GM18499 (cell line): ENCODE measurements at regions not wholly inside any gene's neighbourhood (a gene's known extent, or its start where the extent isn't known, plus 50 kb on each side); places are given as distances from the start of the nearest gene placed in this dataset.
"Not testable (repeated sequence)": the region's sequence is repeated elsewhere in the genome, so short reads cannot be mapped to it uniquely, and the experiment has no call there.

ENCODE experiments used
- ATAC-seq: cut with Tn5 transposase; IDR thresholded peaks from one replicate; pipeline ENCODE4 v1.9.1; 2021; ENCODE audit warnings: moderate number of reproducible peaks; ENCODE audit not compliant: insufficient read depth, unreplicated experiment

- ATAC-seq = not testable (repeated sequence)
These were observed 814.8 kb downstream of the SEMA5A start for GRCh38 chr5:8731110-8731509.

- ATAC-seq = no peak
These were observed 805.3 kb downstream of the SEMA5A start for GRCh38 chr5:8740595-8740994.

GRCh38 chr5:8749556-8749955 lies 796.3 kb downstream of the SEMA5A start:
- ATAC-seq = no peak

DNA sequence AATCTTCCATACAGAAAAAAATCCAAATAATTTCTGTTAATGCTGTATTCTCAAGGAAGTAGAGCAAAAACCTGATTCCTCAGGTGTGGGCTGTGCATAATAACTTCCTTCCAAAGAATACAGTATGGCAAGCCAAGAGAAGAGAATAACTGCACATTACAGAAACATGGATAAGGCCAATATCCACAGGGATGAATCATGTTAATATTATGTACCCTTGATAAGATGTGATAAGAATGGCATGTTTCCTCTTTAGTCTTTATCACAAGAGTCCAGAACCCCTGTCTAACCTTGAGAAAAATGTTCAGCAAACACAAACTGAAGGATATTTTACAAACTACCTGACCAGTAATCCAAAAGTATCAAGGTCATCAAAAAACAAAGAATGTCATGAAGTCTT lies 795.8 kb downstream of the SEMA5A start:
- no peak for ATAC-seq

DNA sequence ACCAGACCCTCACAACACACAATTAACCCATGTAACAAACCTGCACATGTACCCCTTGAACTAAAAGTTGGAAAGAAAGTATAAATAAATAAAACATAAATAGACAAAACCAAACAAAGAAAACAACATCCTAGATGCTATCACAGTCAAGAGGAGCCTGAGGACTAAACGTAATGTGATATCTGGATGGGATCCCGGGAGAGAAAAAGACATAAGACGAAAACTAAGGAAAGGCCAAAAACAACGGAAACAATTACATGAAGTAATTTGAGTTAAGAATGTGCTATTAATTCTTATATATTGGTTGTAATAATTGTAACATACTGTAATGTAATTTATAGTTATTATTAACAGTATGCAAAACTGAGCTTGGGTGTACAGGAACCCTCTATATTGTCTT lies 793.9 kb downstream of the SEMA5A start:
- no peak for ATAC-seq

- no peak for ATAC-seq
These were observed 793.3 kb downstream of the SEMA5A start for GRCh38 chr5:8752595-8752994.

DNA sequence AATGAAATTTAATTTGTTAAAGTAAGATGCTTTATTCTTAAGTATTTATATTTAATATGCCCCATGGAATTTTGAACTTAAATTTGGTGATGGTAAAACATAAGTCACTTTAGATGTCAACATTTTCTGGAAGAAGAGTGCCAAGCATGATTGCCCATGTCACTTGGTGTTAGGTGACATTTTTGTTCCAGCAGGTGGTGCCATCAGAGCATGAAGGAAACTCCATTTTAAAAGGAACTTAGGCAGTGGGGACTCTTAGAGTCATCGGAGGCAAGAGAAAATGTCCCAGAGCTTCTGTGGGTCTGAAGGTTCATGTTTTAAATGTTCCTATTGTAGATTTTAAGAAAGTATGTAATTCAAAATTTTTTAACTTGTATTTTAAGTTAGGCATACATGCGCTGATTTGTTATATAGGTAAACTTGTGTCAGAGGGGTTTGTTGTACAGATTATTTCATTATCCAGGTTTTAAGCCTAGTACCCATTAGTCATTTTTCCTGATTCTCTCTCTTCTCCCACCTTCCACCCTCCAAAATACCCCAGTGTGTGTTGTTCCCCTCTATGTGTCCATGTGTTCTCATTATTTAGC lies 789.3 kb downstream of the SEMA5A start:
- no peak for ATAC-seq

DNA sequence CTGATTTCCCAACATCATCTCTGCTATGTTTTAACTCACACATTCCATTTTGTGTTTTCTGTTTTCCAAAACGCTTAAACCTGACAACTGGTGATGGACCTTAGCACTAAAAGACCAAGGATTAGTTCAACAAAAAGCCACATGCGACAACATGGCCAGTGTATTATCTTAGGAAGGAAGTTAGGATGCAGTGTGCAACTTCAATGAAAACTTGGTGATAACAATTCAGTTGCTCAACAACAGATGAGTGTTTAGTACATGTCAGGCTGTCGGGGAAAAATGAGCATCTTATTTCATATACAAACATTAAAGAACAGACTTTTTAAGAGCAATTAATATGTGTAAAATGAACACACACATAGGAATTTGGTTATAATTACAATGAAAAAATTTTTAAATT lies 780.0 kb downstream of the SEMA5A start:
- no peak for ATAC-seq

- ATAC-seq = no peak
These were observed 779.4 kb downstream of the SEMA5A start for GRCh38 chr5:8766448-8766847.

GRCh38 chr5:8767111-8767510 lies 778.8 kb downstream of the SEMA5A start:
- no peak for ATAC-seq

GRCh38 chr5:8767746-8768145 lies 778.1 kb downstream of the SEMA5A start:
- no peak for ATAC-seq

- no peak for ATAC-seq
These were observed 776.2 kb downstream of the SEMA5A start for GRCh38 chr5:8769631-8770030.

DNA sequence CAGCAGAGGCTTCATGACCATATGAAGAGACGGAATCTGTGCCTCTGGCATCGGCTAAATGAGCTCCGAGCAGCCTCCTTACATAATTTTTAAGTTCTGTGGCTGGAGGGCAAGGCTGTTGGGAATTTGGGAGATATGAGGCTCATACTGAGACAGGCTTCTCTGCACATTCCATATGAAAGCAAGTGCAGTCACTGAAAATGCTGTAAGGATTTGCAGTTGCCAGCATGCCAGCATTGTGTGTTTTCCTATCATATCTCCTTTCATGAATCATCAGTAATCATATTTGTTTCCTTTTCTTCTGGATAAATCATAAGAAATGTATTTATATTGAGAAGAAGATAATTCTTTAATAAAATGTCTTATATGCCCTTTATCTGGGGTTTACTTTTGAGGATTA lies 775.4 kb downstream of the SEMA5A start:
- ATAC-seq = no peak

GRCh38 chr5:8773046-8773615 lies 772.7 kb downstream of the SEMA5A start:
- no peak for ATAC-seq

DNA sequence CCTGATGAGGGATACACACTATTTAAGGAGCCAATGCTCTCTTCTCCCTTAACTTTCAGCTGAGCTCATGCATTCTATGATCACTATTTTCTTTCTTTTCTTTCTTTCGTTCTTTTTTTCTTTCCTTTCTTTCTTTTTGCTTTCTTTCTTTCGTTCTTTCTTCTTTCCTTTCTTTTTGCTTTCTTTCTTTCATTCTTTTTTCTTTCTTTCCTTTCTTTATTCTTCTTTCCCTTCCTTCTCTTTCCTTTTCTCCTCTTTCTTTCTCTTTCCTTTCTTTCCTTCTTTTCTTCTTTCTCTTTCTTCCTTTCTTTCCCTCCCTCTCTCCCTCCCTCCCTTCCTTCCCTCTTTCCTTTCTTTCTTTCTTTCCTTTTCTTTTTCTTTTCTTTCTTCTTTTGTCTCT lies 761.2 kb downstream of the SEMA5A start:
- no peak for ATAC-seq

DNA sequence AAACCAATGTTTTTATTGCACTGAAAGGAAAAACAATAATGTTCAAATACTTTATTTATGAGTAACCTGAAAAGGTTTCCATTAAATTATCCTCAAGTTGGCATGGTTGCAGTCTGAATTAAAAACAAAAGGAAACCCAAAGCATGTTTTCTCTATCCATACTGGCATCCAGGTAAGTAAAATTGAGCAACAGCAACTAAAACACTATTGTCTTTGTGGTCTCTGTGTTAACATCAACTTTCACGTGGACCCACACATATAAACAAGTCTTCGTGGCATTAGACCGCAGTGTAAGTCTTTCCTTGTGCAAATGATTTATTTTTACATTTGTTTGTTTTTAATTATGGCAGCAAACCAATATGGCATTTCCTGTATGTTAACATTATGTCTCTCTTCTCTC lies 757.6 kb downstream of the SEMA5A start:
- ATAC-seq = no peak

GRCh38 chr5:8805653-8806052 lies 740.2 kb downstream of the SEMA5A start:
- ATAC-seq = no peak

DNA sequence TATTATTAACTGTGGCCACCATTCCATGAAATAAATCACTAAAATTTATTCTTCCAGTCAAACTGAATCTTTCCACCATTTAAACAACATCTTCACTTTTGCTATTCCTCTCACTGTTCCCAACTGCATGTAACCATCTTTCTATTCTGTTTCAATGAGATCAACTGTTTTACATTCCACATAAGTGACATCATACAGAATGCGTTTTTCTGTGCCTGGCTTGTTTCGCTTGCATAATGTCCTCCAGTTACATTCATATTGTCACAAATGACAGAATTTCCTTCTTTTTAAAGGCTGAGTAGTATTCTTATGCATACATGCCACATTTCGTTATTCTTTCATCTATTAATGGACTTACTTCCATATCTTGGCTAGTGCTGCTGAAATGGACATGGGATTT lies 738.2 kb downstream of the SEMA5A start:
- ATAC-seq = no peak

- ATAC-seq = no peak
These were observed 734.3 kb downstream of the SEMA5A start for GRCh38 chr5:8811581-8811980.

DNA sequence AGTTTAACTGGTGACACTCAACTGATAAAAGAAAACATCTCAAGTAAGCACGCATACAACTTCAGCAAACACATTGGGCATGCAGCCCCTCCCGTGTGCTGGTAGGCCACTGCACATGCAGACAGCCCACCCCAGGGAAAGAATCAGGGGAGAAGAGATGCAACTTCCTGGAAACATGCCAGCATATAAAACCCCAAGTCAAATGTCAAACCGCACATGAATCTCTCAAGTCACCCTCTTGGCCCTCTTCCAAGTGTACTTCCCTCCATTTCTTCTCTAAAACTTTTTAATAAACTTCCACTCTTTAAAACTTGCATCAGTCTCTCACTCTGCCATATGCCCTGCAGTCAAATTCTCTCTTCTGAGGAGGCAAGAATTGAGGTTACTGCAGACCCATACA lies 732.7 kb downstream of the SEMA5A start:
- no peak for ATAC-seq

- ATAC-seq = no peak
These were observed 731.8 kb downstream of the SEMA5A start for GRCh38 chr5:8814105-8814504.

- ATAC-seq = no peak
These were observed 721.5 kb downstream of the SEMA5A start for GRCh38 chr5:8824371-8824770.
